SK-N-SH (cell line): ENCODE measurements at regions not wholly inside any gene's neighbourhood (a gene's known extent, or its start where the extent isn't known, plus 50 kb on each side); places are given as distances from the start of the nearest gene placed in this dataset.

Source experiments
- CTCF ChIA-PET: fragments of 300-600, 350-600 bp; formaldehyde crosslinking; extraction: SDS; loops from one replicate; lab custom pipeline; 2021; lab: Yijun Ruan, JAX
- POLR2A ChIA-PET: fragments of 350-600 bp; sonication (Branson Sonifier 250); formaldehyde crosslinking; extraction: SDS; loops from one replicate; lab custom pipeline; 2020; ENCODE audit warnings: antibody characterized with exemption, inconsistent platforms; lab: Yijun Ruan, JAX
- DNase-seq: peaks from one replicate; pipeline ENCODE4 v3.0.0; 2012
- H2AFZ ChIP-seq: fragments of 200-600 bp; sonication (generic); 2 replicates; pipeline ENCODE4 v1.8.1; 2016; ENCODE audit warnings: antibody characterized with exemption, mild to moderate bottlenecking, low read depth
- H3F3A ChIP-seq: fragments of 200-600 bp; sonication (generic); replicated peaks from 2 replicates; pipeline ENCODE3; 2016; ENCODE audit warnings: antibody characterized with exemption, mild to moderate bottlenecking; ENCODE audit not compliant: insufficient read depth
- H3K27ac ChIP-seq, 2 experiments: fragments of 200-500 bp in 1 of 2; fragments of 200-600 bp in 1 of 2; sonication (Bioruptor generic) in 1 of 2; sonication (generic), shearing (Covaris generic) in 1 of 2; 2 replicates each; pipeline versions ENCODE4 v1.5.1 to v1.6.1; 2014 to 2016; ENCODE audit warnings: low read depth in 2 of 2, inconsistent platforms in 1 of 2, low read length in 1 of 2, mild to moderate bottlenecking in 1 of 2, mixed read lengths in 1 of 2
- H3K27me3 ChIP-seq: fragments of 200-600 bp; sonication (generic), shearing (Covaris generic); 2 replicates; pipeline ENCODE4 v1.6.1; 2016; ENCODE audit warnings: mixed run types; ENCODE audit not compliant: insufficient read depth
- H3K36me3 ChIP-seq, 2 experiments: fragments of 200-500 bp in 1 of 2; fragments of 200-600 bp in 1 of 2; sonication (Bioruptor generic) in 1 of 2; sonication (generic) in 1 of 2; replicated peaks in 1 of 2; 2 replicates each; pipeline versions ENCODE3 to v1.5.1; 2014 to 2016; ENCODE audit warnings: low read length in 1 of 2, mild to moderate bottlenecking in 1 of 2; ENCODE audit not compliant: insufficient read depth in 2 of 2, control insufficient read depth in 1 of 2
- H3K4me1 ChIP-seq, 2 experiments: fragments of 200-500 bp in 1 of 2; fragments of 200-600 bp in 1 of 2; sonication (Bioruptor generic) in 1 of 2; sonication (generic), shearing (Covaris generic) in 1 of 2; 2 replicates each; pipeline versions ENCODE4 v1.5.1 to v1.6.1; 2014 to 2016; ENCODE audit warnings: low read depth in 1 of 2, low read length in 1 of 2, mixed run types in 1 of 2; ENCODE audit not compliant: insufficient read depth in 2 of 2, control insufficient read depth in 1 of 2
- H3K4me2 ChIP-seq: fragments of 200-600 bp; sonication (generic), shearing (Covaris generic); 2 replicates; pipeline ENCODE4 v1.6.1; 2017; ENCODE audit warnings: mixed run types
- H3K4me3 ChIP-seq, 2 experiments: fragments of 200-500 bp in 1 of 2; fragments of 200-600 bp in 1 of 2; sonication (Bioruptor generic) in 1 of 2; sonication (generic), shearing (Covaris generic) in 1 of 2; 2 replicates each; pipeline versions ENCODE4 v1.5.1 to v1.8.1; 2014 to 2016; ENCODE audit warnings: low read depth in 2 of 2, inconsistent platforms in 1 of 2, low read length in 1 of 2, mild to moderate bottlenecking in 1 of 2, mixed read lengths in 1 of 2, moderate library complexity in 1 of 2
- H3K79me2 ChIP-seq: fragments of 200-600 bp; sonication (generic); 2 replicates; pipeline ENCODE4 v1.8.1; 2017; ENCODE audit warnings: mild to moderate bottlenecking; ENCODE audit not compliant: insufficient read depth
- H3K9ac ChIP-seq: fragments of 200-600 bp; sonication (generic); 2 replicates; pipeline ENCODE4 v1.6.1; 2017; ENCODE audit warnings: mixed run types
- H3K9me2 ChIP-seq: fragments of 200-600 bp; sonication (generic); 2 replicates; pipeline ENCODE4 v1.6.1; 2017; ENCODE audit warnings: mixed run types
- H3K9me3 ChIP-seq: fragments of 200-600 bp; sonication (generic); 2 replicates; pipeline ENCODE4 v1.6.1; 2017; ENCODE audit warnings: mixed run types, mild to moderate bottlenecking, moderate library complexity
- H4K20me1 ChIP-seq: fragments of 200-600 bp; sonication (generic); 2 replicates; pipeline ENCODE4 v1.6.1; 2017; ENCODE audit warnings: mild to moderate bottlenecking, mixed run types; ENCODE audit not compliant: insufficient read depth
- CHD2 ChIP-seq: fragments of 150-350 bp; IDR thresholded peaks from 2 replicates; pipeline ENCODE4 v1.6.1; 2018; ENCODE audit warnings: low read length; ENCODE audit not compliant: partially characterized antibody
- EP300 ChIP-seq, 2 experiments: IDR thresholded peaks; 2 replicates each; pipeline versions ENCODE4 v1.4.0 to v1.6.1; 2012; ENCODE audit warnings: borderline replicate concordance in 1 of 2, low read depth in 1 of 2, low read length in 1 of 2
- EZH2phosphoT487 ChIP-seq: fragments of 200-600 bp; sonication (generic); IDR thresholded peaks from 2 replicates; pipeline ENCODE4 v1.6.1; 2017; ENCODE audit warnings: low read depth, mixed run types, mild to moderate bottlenecking, antibody characterized with exemption, moderate library complexity, borderline replicate concordance
- FOXM1 ChIP-seq: IDR thresholded peaks from 2 replicates; pipeline ENCODE4 v1.4.0; 2012; ENCODE audit warnings: low read depth, mild to moderate bottlenecking
- GABPA ChIP-seq: IDR thresholded peaks from 2 replicates; pipeline ENCODE4 v1.4.0; 2012; ENCODE audit warnings: low read depth, mild to moderate bottlenecking
- JUND ChIP-seq: IDR thresholded peaks from 2 replicates; pipeline ENCODE4 v1.4.0; 2012
- MAX ChIP-seq: IDR thresholded peaks from 2 replicates; pipeline ENCODE4 v1.4.0; 2012; ENCODE audit warnings: low read depth
- PBX3 ChIP-seq: IDR thresholded peaks from 2 replicates; pipeline ENCODE4; 2012
- RAD21 ChIP-seq: IDR thresholded peaks from 2 replicates; pipeline ENCODE4 v1.6.1; 2012; ENCODE audit warnings: mild to moderate bottlenecking, low read length
- REST ChIP-seq: IDR thresholded peaks from 2 replicates; pipeline ENCODE4 v1.6.1; 2012; ENCODE audit warnings: mild to moderate bottlenecking, low read depth, low read length, moderate library complexity
- RFX5 ChIP-seq: IDR thresholded peaks from 2 replicates; pipeline ENCODE4 v1.6.1; 2012; ENCODE audit warnings: mild to moderate bottlenecking, improper control_type of control experiment, low read length
- SIN3A ChIP-seq: IDR thresholded peaks from 2 replicates; pipeline ENCODE4 v1.6.1; 2012; ENCODE audit warnings: low read depth, mild to moderate bottlenecking, low read length, moderate library complexity, borderline replicate concordance
- SMC3 ChIP-seq: IDR thresholded peaks from 2 replicates; pipeline ENCODE4 v1.6.1; 2012; ENCODE audit warnings: low read depth, low read length, improper control_type of control experiment
- TCF12 ChIP-seq: IDR thresholded peaks from 2 replicates; pipeline ENCODE4 v1.4.0; 2012
- TEAD4 ChIP-seq: IDR thresholded peaks from 2 replicates; pipeline ENCODE4 v1.4.0; 2012; ENCODE audit warnings: mild to moderate bottlenecking, borderline replicate concordance; ENCODE audit not compliant: insufficient read depth
- WGBS: methylation state at CpG from one replicate; pipeline ENCODE4 v1.1.6; 2017; ENCODE audit warnings: low lambda C conversion rate; 5-methylcytosine and 5-hydroxymethylcytosine counted together
- TF ChIP-seq, protein P1 (sequence below): fragments of 200-600 bp; sonication (generic); IDR thresholded peaks from 2 replicates; pipeline ENCODE4 v1.6.1; 2017; ENCODE audit warnings: antibody characterized with exemption, mild to moderate bottlenecking, moderate library complexity
- TF ChIP-seq, protein P2 (sequence below): IDR thresholded peaks from 2 replicates; pipeline ENCODE4 v1.4.0; 2012; ENCODE audit warnings: low read depth, borderline replicate concordance
- TF ChIP-seq, protein P3 (sequence below): fragments of 150-350 bp; IDR thresholded peaks from 2 replicates; pipeline ENCODE4 v1.6.1; 2016; ENCODE audit warnings: mild to moderate bottlenecking, low read depth, low read length

GRCh38 chr5:155919126-155919525 is 407.8 kb upstream of the SGCD start:
- Histone ChIP-seq H3K9ac (no peak overlapping the region), H3F3A (no peaks in the 10 kb centered on the region), H3K79me2 (no peaks in the 10 kb centered on the region), H3K27ac (no peak overlapping the region), H3K36me3 (no peaks in the 10 kb centered on the region), H3K4me3 (no peak overlapping the region), H3K9me2 (no peaks in the 10 kb centered on the region), H4K20me1 (no peaks in the 10 kb centered on the region), H3K4me2 (no peak overlapping the region), H2AFZ (no peak overlapping the region), H3K4me1 (no peaks in the 10 kb centered on the region), H3K9me3 (no peaks in the 10 kb centered on the region), H3K27me3 (no peaks in the 10 kb centered on the region)
- no peak for DNase-seq
- TF ChIP-seq, protein P1, sequence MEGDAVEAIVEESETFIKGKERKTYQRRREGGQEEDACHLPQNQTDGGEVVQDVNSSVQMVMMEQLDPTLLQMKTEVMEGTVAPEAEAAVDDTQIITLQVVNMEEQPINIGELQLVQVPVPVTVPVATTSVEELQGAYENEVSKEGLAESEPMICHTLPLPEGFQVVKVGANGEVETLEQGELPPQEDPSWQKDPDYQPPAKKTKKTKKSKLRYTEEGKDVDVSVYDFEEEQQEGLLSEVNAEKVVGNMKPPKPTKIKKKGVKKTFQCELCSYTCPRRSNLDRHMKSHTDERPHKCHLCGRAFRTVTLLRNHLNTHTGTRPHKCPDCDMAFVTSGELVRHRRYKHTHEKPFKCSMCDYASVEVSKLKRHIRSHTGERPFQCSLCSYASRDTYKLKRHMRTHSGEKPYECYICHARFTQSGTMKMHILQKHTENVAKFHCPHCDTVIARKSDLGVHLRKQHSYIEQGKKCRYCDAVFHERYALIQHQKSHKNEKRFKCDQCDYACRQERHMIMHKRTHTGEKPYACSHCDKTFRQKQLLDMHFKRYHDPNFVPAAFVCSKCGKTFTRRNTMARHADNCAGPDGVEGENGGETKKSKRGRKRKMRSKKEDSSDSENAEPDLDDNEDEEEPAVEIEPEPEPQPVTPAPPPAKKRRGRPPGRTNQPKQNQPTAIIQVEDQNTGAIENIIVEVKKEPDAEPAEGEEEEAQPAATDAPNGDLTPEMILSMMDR: no peak
- TF ChIP-seq SMC3 (no peak), TEAD4 (no peak), CHD2 (no peak), RFX5 (no peak), REST (no peak), MAX (no peak), PBX3 (no peak), EZH2phosphoT487 (no peak), JUND (no peak), SIN3A (no peak), TCF12 (no peak), EP300 (IDR thresholded peaks at IDR 0.05; ENCODE audit: borderline replicate concordance in 1 of 2, low read depth in 1 of 2, low read length in 1 of 2) (no peak), RAD21 (no peak), FOXM1 (no peak), GABPA (no peak)
- TF ChIP-seq, protein P2, sequence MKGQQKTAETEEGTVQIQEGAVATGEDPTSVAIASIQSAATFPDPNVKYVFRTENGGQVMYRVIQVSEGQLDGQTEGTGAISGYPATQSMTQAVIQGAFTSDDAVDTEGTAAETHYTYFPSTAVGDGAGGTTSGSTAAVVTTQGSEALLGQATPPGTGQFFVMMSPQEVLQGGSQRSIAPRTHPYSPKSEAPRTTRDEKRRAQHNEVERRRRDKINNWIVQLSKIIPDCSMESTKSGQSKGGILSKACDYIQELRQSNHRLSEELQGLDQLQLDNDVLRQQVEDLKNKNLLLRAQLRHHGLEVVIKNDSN: no peak
- TF ChIP-seq, protein P3, sequence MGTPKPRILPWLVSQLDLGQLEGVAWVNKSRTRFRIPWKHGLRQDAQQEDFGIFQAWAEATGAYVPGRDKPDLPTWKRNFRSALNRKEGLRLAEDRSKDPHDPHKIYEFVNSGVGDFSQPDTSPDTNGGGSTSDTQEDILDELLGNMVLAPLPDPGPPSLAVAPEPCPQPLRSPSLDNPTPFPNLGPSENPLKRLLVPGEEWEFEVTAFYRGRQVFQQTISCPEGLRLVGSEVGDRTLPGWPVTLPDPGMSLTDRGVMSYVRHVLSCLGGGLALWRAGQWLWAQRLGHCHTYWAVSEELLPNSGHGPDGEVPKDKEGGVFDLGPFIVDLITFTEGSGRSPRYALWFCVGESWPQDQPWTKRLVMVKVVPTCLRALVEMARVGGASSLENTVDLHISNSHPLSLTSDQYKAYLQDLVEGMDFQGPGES: no peak
- POLR2A ChIA-PET: no interaction called here
- 25% methylated on average over 2 of the region's 2 CpGs for WGBS
- CTCF ChIA-PET: interaction anchor here (1.3 kb wide), 1 partner anchor 25 kb away, joined by 3 read pairs; no protein-coding TSS in a partner anchor
